Pancreas (tissue), 10 donors: ENCODE measurements at regions not wholly inside any gene's neighbourhood (a gene's known extent, or its start where the extent isn't known, plus 50 kb on each side); places are given as distances from the start of the nearest gene placed in this dataset.

Experiments
- ATAC-seq, 4 donors: fragments of 200-7000 bp; cut with Tn5 transposase; one replicate each; pipeline versions ENCODE4 v1.8.0 to v1.9.1; 2020; ENCODE audit warnings: mild to moderate bottlenecking in 4 of 4, moderate library complexity in 4 of 4
- DNase-seq, 6 donors: peaks; one replicate each; pipeline ENCODE4 v3.0.0-alpha.2; 2020
- FAIRE-seq: peaks from 2 replicates; lab custom pipeline; 2012; peaks lifted over from hg19 to GRCh38; lab: Jason Lieb, UNC
- H3K27ac ChIP-seq, 4 donors: fragments of 200-600 bp; sonication (generic); 1 replicate in 3 of 4; 2 replicates in 1 of 4; pipeline versions ENCODE4 v1.5.0 to v1.8.0; 2020
- H3K27me3 ChIP-seq, 4 donors: fragments of 200-600 bp; one replicate each; pipeline ENCODE4 v1.8.0; 2021
- H3K36me3 ChIP-seq, 3 donors: fragments of 200-600 bp; sonication (generic) in 1 of 3; one replicate each; pipeline versions ENCODE4 v1.5.0 to v1.8.0; 2020 to 2021
- H3K4me1 ChIP-seq, 3 donors: fragments of 200-600 bp; one replicate each; pipeline ENCODE4 v1.8.0; 2021
- H3K4me3 ChIP-seq, 4 donors: fragments of 200-600 bp; sonication (generic) in 2 of 4; one replicate each; pipeline versions ENCODE4 v1.5.0 to v1.8.0; 2020 to 2021
- H3K9me3 ChIP-seq, 4 donors: fragments of 200-600 bp; one replicate each; pipeline ENCODE4 v1.8.0; 2021
- CTCF ChIP-seq, 4 donors: fragments of 200-600 bp; sonication (generic) in 3 of 4; IDR thresholded peaks; one replicate each; pipeline versions ENCODE4 v1.5.0 to v1.8.0; 2021; ENCODE audit warnings: antibody characterized with exemption in 4 of 4
- WGBS, 2 donors: extraction: QIAGEN DNeasy Blood & Tissue Kit; methylation state at CpG; one replicate each; pipeline ENCODE4 v1.1.7; 2013; 5-methylcytosine and 5-hydroxymethylcytosine counted together
- intact Hi-C, 3 donors: fragments of 100-400 bp; cut with DNase I; formaldehyde crosslinking; loops; one replicate each; pipeline versions ENCODE4 v1.11.1 to v1.14.2; 2022
- donor health status: healthy with polysubstance abuse.
- donor health status: DM: no; HTN: no; CAD: no; lungs with moderate emphysema.
- donor health status: DM: no; HTN: no; CAD: no.
- donor health status: control.
- donor health status: control.
- donor health status: Bipolar disorder and iron deficiency.
- donor health status: DM: yes; HTN: yes; CAD: no.
- donor health status: DM: no; HTN: no; CAD: no.
- donor health status: DM: no; HTN: no; CAD: no.
- donor health status: DM: yes; HTN: yes; CAD: no.

DNA sequence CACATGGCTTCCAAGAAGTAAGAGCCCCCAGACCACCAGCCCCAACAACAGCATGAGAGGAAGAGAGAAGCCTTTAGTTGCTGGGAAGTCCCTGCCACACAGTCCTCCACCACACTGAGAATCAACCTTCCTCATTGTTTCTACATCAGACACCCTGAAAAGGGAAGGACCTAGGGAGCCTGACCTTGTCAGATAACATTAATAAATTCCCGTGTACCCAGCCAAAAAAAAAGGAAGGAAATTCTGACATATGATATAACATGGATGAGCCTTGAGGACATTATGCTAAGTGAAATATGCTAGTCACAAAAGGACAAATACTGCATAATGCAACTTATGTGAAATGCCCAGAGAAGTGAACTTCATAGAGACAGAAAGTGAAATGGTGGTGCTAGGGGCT, 65.6 kb upstream of the ARHGAP29 start:
- no peak overlapping the region for H3K27ac ChIP-seq
- peaks cover 0 to 11% (median 6%) of the 10 kb centered on the region in 3 donors for H3K4me1 ChIP-seq
- no peaks in the 10 kb centered on the region for H3K36me3 ChIP-seq
- H3K4me3 ChIP-seq: no peak overlapping the region
- ATAC-seq: peak in 1 of 4 donors; percentile 18
- WGBS, 2 donors: 13 to 14% methylated on average over 1 of the region's 1 CpG
- DNase-seq: no peak
- no peak for TF ChIP-seq CTCF (IDR thresholded peaks at IDR 0.05)
- no peaks in the 10 kb centered on the region for H3K9me3 ChIP-seq
- H3K27me3 ChIP-seq: no peaks in the 10 kb centered on the region
- FAIRE-seq: no peak
- intact Hi-C loops: no loop called here

DNA sequence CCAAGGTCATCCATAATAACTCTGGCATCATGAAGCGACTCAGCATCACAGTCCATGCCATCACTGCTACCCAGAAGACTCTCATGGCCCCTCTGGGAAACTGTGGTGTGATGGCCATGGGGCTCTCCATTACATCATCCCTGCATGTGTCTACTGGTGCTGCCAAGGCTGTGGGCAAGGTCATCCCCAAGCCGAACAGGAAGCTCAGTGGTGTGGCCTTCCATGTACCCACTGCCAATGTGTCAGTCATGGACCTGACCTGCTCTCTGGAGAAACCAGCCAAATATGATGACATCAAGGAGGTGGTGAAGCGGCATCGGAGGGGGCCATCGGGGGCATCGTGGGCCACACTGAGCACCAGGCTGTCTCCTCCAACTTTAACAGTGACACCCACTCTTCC, 65.1 kb upstream of the ARHGAP29 start:
- H3K27me3 ChIP-seq: no peaks in the 10 kb centered on the region
- intact Hi-C loops: no loop called here
- ATAC-seq (no peak), DNase-seq (peak in 1 of 6 donors; percentile 19), FAIRE-seq (no peak)
- WGBS, 2 donors: 79 to 80% methylated on average over 6 of the region's 6 CpGs
- peaks cover 0 to 11% (median 6%) of the 10 kb centered on the region in 3 donors for H3K4me1 ChIP-seq
- H3K27ac ChIP-seq: no peak overlapping the region
- no peaks in the 10 kb centered on the region for H3K9me3 ChIP-seq
- no peak overlapping the region for H3K4me3 ChIP-seq
- no peak for TF ChIP-seq CTCF (IDR thresholded peaks at IDR 0.05)
- no peaks in the 10 kb centered on the region for H3K36me3 ChIP-seq

GRCh38 chr1:94301186-94301585, 63.8 kb upstream of the ARHGAP29 start:
- H3K9me3 ChIP-seq: no peaks in the 10 kb centered on the region
- H3K27me3 ChIP-seq: no peaks in the 10 kb centered on the region
- no peak for ATAC-seq
- no peak overlapping the region for H3K4me3 ChIP-seq
- DNase-seq: no peak
- 69 to 81% methylated on average over 5 of the region's 5 CpGs for WGBS, 2 donors
- intact Hi-C loops: no loop called here
- no peak for TF ChIP-seq CTCF (IDR thresholded peaks at IDR 0.05)
- peaks cover 0 to 11% (median 6%) of the 10 kb centered on the region in 3 donors for H3K4me1 ChIP-seq
- FAIRE-seq: no peak
- H3K36me3 ChIP-seq: no peaks in the 10 kb centered on the region
- no peak overlapping the region for H3K27ac ChIP-seq

DNA sequence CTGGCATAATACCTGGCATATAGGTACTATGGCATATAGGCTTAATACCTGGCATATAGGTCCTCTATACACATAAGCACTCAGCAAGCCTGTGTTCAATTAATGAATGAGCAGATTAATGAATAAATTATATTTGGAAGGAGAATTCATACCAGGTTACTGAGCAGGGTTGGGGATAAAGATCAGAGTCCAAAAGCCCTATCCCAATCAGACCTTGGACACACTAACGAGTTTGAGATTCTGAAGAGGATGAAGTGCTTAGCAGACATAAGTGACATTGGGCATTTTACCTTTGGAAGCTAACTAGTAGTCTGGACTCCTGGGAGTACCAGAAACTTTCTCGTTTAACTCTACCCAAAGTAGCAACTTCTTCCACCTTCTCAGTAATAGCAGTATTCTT, 63.3 kb upstream of the ARHGAP29 start:
- 71 to 74% methylated on average over 2 of the region's 2 CpGs for WGBS, 2 donors
- Histone ChIP-seq H3K36me3 (no peaks in the 10 kb centered on the region), H3K27me3 (no peaks in the 10 kb centered on the region), H3K9me3 (no peaks in the 10 kb centered on the region), H3K4me1 (peaks cover 0 to 11% (median 6%) of the 10 kb centered on the region in 3 donors), H3K4me3 (no peak overlapping the region), H3K27ac (no peak overlapping the region)
- intact Hi-C loops: no loop called here
- no peak for TF ChIP-seq CTCF (IDR thresholded peaks at IDR 0.05)
- DNase-seq: no peak
- FAIRE-seq: no peak
- no peak for ATAC-seq

GRCh38 chr1:94299627-94300553, 62.5 kb upstream of the ARHGAP29 start:
- H3K4me3 ChIP-seq: no peak overlapping the region
- peak overlapping the region in 1 of 4 donors; percentile 51 for H3K27ac ChIP-seq
- DNase-seq: no peak
- H3K9me3 ChIP-seq: no peaks in the 10 kb centered on the region
- peaks cover 0 to 11% (median 6%) of the 10 kb centered on the region in 3 donors for H3K4me1 ChIP-seq
- no peaks in the 10 kb centered on the region for H3K36me3 ChIP-seq
- no peak for FAIRE-seq
- no peaks in the 10 kb centered on the region for H3K27me3 ChIP-seq
- WGBS, 2 donors: 71 to 74% methylated on average over 6 of the region's 6 CpGs
- peak in 2 of 4 donors; percentile 43 to 73 for ATAC-seq
- TF ChIP-seq CTCF (IDR thresholded peaks at IDR 0.05): no peak
- intact Hi-C loops: no loop called here
